Activated CD4-positive, CD25-positive, alpha-beta regulatory T cell (primary cell): ENCODE measurements at regions not wholly inside any gene's neighbourhood (a gene's known extent, or its start where the extent isn't known, plus 50 kb on each side); places are given as distances from the start of the nearest gene placed in this dataset.
"Not testable (repeated sequence)": the region's sequence is repeated elsewhere in the genome, so short reads cannot be mapped to it uniquely, and the experiment has no call there.

Experiments
- DNase-seq, 4 experiments: peaks; one replicate each; lab custom pipeline; 2025; lab: John Stamatoyannopoulos, UW

- no peak for DNase-seq
Observed at GRCh38 chr2:195458936-195459335, 198.1 kb upstream of the SLC39A10 start.

GRCh38 chr2:195457873-195458272 is 199.2 kb upstream of the SLC39A10 start:
- DNase-seq = no peak

- no peak for DNase-seq
Observed at GRCh38 chr2:195456771-195457170, 200.3 kb upstream of the SLC39A10 start.

- no peak for DNase-seq
Observed at GRCh38 chr2:195451160-195451559, 205.9 kb upstream of the SLC39A10 start.

GRCh38 chr2:195450552-195451113 is 206.4 kb upstream of the SLC39A10 start:
- DNase-seq = no peak

- DNase-seq = no peak
Observed at GRCh38 chr2:195447323-195447975, 209.6 kb upstream of the SLC39A10 start.

- DNase-seq = no peak
Observed at GRCh38 chr2:195445639-195446038, 211.4 kb upstream of the SLC39A10 start.

GRCh38 chr2:195443926-195444325 is 213.1 kb upstream of the SLC39A10 start:
- no peak for DNase-seq

GRCh38 chr2:195442458-195443175 is 214.4 kb upstream of the SLC39A10 start:
- DNase-seq = no peak

- DNase-seq = no peak
Observed at GRCh38 chr2:195438692-195439091, 218.3 kb upstream of the SLC39A10 start.

GRCh38 chr2:195437521-195437920 is 219.5 kb upstream of the SLC39A10 start:
- DNase-seq = no peak

- DNase-seq = no peak
Observed at GRCh38 chr2:195434346-195434745, 222.7 kb upstream of the SLC39A10 start.

- DNase-seq = not testable (repeated sequence)
Observed at GRCh38 chr2:195433729-195434128, 223.3 kb upstream of the SLC39A10 start.

GRCh38 chr2:195428673-195429072 is 228.4 kb upstream of the SLC39A10 start:
- DNase-seq = no peak

- DNase-seq = no peak
Observed at GRCh38 chr2:195425328-195425727, 231.7 kb upstream of the SLC39A10 start.

GRCh38 chr2:195419033-195419432 is 238.0 kb upstream of the SLC39A10 start:
- no peak for DNase-seq

- DNase-seq = no peak
Observed at GRCh38 chr2:195414537-195415100, 242.4 kb upstream of the SLC39A10 start.

GRCh38 chr2:195413944-195414343 is 243.1 kb upstream of the SLC39A10 start:
- DNase-seq = no peak

GRCh38 chr2:195413422-195413821 is 243.6 kb upstream of the SLC39A10 start:
- DNase-seq = no peak

GRCh38 chr2:195411219-195411687 is 245.8 kb upstream of the SLC39A10 start:
- DNase-seq = no peak

- DNase-seq = no peak
Observed at GRCh38 chr2:195410074-195410671, 246.9 kb upstream of the SLC39A10 start.

- no peak for DNase-seq
Observed at GRCh38 chr2:195408811-195409210, 248.2 kb upstream of the SLC39A10 start.
